GM21723 (cell line): ENCODE measurements at regions not wholly inside any gene's neighbourhood (a gene's known extent, or its start where the extent isn't known, plus 50 kb on each side); places are given as distances from the start of the nearest gene placed in this dataset.
"Not testable (repeated sequence)": the region's sequence is repeated elsewhere in the genome, so short reads cannot be mapped to it uniquely, and the experiment has no call there.

Experiments
- ATAC-seq: cut with Tn5 transposase; IDR thresholded peaks from one replicate; pipeline ENCODE4 v1.9.1; 2021; ENCODE audit warnings: mild to moderate bottlenecking, moderate library complexity; ENCODE audit not compliant: unreplicated experiment

GRCh38 chr20:63145156-63145555, 70.8 kb downstream of the YTHDF1 start:
- ATAC-seq, result no peak

- ATAC-seq, result no peak
Measured at GRCh38 chr20:63142933-63143332, 73.0 kb downstream of the YTHDF1 start.

GRCh38 chr20:63141531-63141930, 74.4 kb downstream of the YTHDF1 start:
- ATAC-seq, result no peak

GRCh38 chr20:63140514-63141433, 75.2 kb downstream of the YTHDF1 start:
- ATAC-seq, result no peak

- ATAC-seq, result no peak
Measured at GRCh38 chr20:63139837-63140236, 76.1 kb downstream of the YTHDF1 start.

GRCh38 chr20:63139356-63139755, 76.6 kb downstream of the YTHDF1 start:
- no peak for ATAC-seq

GRCh38 chr20:63138855-63139341, 77.0 kb downstream of the YTHDF1 start:
- no peak for ATAC-seq

- no peak for ATAC-seq
Measured at GRCh38 chr20:63137851-63138415, 78.0 kb downstream of the YTHDF1 start.

- no peak for ATAC-seq
Measured at GRCh38 chr20:63136296-63136695, 79.6 kb downstream of the YTHDF1 start.

- ATAC-seq, result no peak
Measured at GRCh38 chr20:63135411-63135810, 80.5 kb downstream of the YTHDF1 start.

- ATAC-seq, result not testable (repeated sequence)
Measured at GRCh38 chr20:63134711-63135361, 81.1 kb downstream of the YTHDF1 start.

- no peak for ATAC-seq
Measured at GRCh38 chr20:63134201-63134612, 81.7 kb downstream of the YTHDF1 start.

GRCh38 chr20:63133481-63134091, 82.3 kb downstream of the YTHDF1 start:
- no peak for ATAC-seq

- no peak for ATAC-seq
Measured at GRCh38 chr20:63132715-63133471, 83.0 kb downstream of the YTHDF1 start.

- ATAC-seq, result no peak
Measured at GRCh38 chr20:63132131-63132714, 83.7 kb downstream of the YTHDF1 start.

- no peak for ATAC-seq
Measured at GRCh38 chr20:63130658-63131577, 85.0 kb downstream of the YTHDF1 start.

GRCh38 chr20:63129991-63130657, 85.8 kb downstream of the YTHDF1 start:
- ATAC-seq, result no peak

GRCh38 chr20:63129376-63129965, 86.5 kb downstream of the YTHDF1 start:
- no peak for ATAC-seq
